ENCODE measurements at regions not wholly inside any gene's neighbourhood (a gene's known extent, or its start where the extent isn't known, plus 50 kb on each side); places are given as distances from the start of the nearest gene placed in this dataset.

DNA sequence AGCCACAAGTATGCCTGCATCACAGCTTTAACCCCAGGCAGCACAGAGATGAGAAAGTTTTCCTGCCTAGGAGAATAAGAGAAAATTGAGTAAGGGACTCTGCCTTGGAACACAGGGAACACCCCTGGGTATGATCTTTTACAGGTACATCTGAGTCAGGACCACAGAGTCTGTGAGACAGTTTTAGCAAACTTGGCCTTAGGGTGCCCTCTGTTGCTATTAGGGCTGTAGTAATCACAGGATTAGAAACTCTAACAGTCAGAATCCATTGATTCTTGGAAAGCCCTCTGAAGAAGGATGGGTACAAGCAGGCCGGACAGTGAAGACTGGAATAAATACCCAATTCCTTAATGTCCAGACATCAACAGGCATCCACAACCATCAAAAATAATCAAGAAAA, 989.5 kb upstream of the CDH9 start:
- TF ChIP-seq, protein P1, sequence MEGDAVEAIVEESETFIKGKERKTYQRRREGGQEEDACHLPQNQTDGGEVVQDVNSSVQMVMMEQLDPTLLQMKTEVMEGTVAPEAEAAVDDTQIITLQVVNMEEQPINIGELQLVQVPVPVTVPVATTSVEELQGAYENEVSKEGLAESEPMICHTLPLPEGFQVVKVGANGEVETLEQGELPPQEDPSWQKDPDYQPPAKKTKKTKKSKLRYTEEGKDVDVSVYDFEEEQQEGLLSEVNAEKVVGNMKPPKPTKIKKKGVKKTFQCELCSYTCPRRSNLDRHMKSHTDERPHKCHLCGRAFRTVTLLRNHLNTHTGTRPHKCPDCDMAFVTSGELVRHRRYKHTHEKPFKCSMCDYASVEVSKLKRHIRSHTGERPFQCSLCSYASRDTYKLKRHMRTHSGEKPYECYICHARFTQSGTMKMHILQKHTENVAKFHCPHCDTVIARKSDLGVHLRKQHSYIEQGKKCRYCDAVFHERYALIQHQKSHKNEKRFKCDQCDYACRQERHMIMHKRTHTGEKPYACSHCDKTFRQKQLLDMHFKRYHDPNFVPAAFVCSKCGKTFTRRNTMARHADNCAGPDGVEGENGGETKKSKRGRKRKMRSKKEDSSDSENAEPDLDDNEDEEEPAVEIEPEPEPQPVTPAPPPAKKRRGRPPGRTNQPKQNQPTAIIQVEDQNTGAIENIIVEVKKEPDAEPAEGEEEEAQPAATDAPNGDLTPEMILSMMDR (IDR thresholded peaks at IDR 0.05): no peak
- TF ChIP-seq POLR2A (IDR thresholded peaks at IDR 0.05): no peak

Data from Peyer's patch (tissue), 4 donors.